HG03442 (cell line): ENCODE measurements at regions not wholly inside any gene's neighbourhood (a gene's known extent, or its start where the extent isn't known, plus 50 kb on each side); places are given as distances from the start of the nearest gene placed in this dataset.
"Not testable (repeated sequence)": the region's sequence is repeated elsewhere in the genome, so short reads cannot be mapped to it uniquely, and the experiment has no call there.

ENCODE experiments used
- ATAC-seq: cut with Tn5 transposase; IDR thresholded peaks from one replicate; pipeline ENCODE4 v1.9.1; 2021; ENCODE audit warnings: mild to moderate bottlenecking, moderate library complexity; ENCODE audit not compliant: unreplicated experiment

- ATAC-seq: not testable (repeated sequence)
Measured at GRCh38 chr5:34261020-34261419, 218.0 kb upstream of the C1QTNF3 start.

GRCh38 chr5:34266151-34266550 is 223.1 kb upstream of the C1QTNF3 start:
- not testable (repeated sequence) for ATAC-seq

- ATAC-seq: not testable (repeated sequence)
Measured at GRCh38 chr5:34296759-34297158, 253.7 kb upstream of the C1QTNF3 start.

- not testable (repeated sequence) for ATAC-seq
Measured at GRCh38 chr5:34329201-34329600, 286.2 kb upstream of the C1QTNF3 start.

- ATAC-seq: not testable (repeated sequence)
Measured at GRCh38 chr5:34329611-34330108, 286.6 kb upstream of the C1QTNF3 start.

- ATAC-seq: not testable (repeated sequence)
Measured at GRCh38 chr5:34331928-34332454, 289.0 kb upstream of the C1QTNF3 start.

- not testable (repeated sequence) for ATAC-seq
Measured at GRCh38 chr5:34339408-34340001, 296.5 kb upstream of the C1QTNF3 start.

GRCh38 chr5:34354440-34354839 is 301.7 kb upstream of the RAI14 start:
- ATAC-seq: not testable (repeated sequence)

GRCh38 chr5:34371417-34371816 is 284.7 kb upstream of the RAI14 start:
- ATAC-seq: not testable (repeated sequence)

- not testable (repeated sequence) for ATAC-seq
Measured at GRCh38 chr5:34371817-34372216, 284.3 kb upstream of the RAI14 start.

GRCh38 chr5:34372739-34373138 is 283.4 kb upstream of the RAI14 start:
- not testable (repeated sequence) for ATAC-seq

- not testable (repeated sequence) for ATAC-seq
Measured at GRCh38 chr5:34377651-34378050, 278.5 kb upstream of the RAI14 start.

GRCh38 chr5:34378498-34378897 is 277.6 kb upstream of the RAI14 start:
- not testable (repeated sequence) for ATAC-seq

GRCh38 chr5:34388754-34389153 is 267.4 kb upstream of the RAI14 start:
- not testable (repeated sequence) for ATAC-seq

- no peak for ATAC-seq
Measured at GRCh38 chr5:34409373-34409772, 246.8 kb upstream of the RAI14 start.

GRCh38 chr5:34410411-34411139 is 245.6 kb upstream of the RAI14 start:
- no peak for ATAC-seq

- ATAC-seq: no peak
Measured at GRCh38 chr5:34411470-34412346, 244.4 kb upstream of the RAI14 start.

GRCh38 chr5:34412736-34413135 is 243.4 kb upstream of the RAI14 start:
- no peak for ATAC-seq

GRCh38 chr5:34415559-34416198 is 240.4 kb upstream of the RAI14 start:
- peak; percentile 100 for ATAC-seq

- no peak for ATAC-seq
Measured at GRCh38 chr5:34416501-34417008, 239.6 kb upstream of the RAI14 start.
